Body of pancreas (tissue), 4 donors: ENCODE measurements at regions not wholly inside any gene's neighbourhood (a gene's known extent, or its start where the extent isn't known, plus 50 kb on each side); places are given as distances from the start of the nearest gene placed in this dataset.

ENCODE experiments used
- CTCF ChIP-seq, 7 experiments: fragments of 450-650 bp in 4 of 7; fragments of 200-600 bp in 3 of 7; sonication (generic) in 3 of 7; IDR thresholded peaks; one replicate each; pipeline ENCODE4 v1.5.1; 2016 to 2019; ENCODE audit warnings: antibody characterized with exemption in 7 of 7
- POLR2A ChIP-seq, 3 donors: fragments of 450-650 bp; IDR thresholded peaks; one replicate each; pipeline ENCODE4 v1.6.1; 2016; ENCODE audit warnings: antibody characterized with exemption in 3 of 3, mild to moderate bottlenecking in 2 of 3

- TF ChIP-seq CTCF (IDR thresholded peaks at IDR 0.05) (no peak), POLR2A (IDR thresholded peaks at IDR 0.05) (no peak)
These were observed 473.4 kb upstream of the PAPPA start for GRCh38 chr9:115680231-115680630.
